HG02678 (cell line): ENCODE measurements at regions not wholly inside any gene's neighbourhood (a gene's known extent, or its start where the extent isn't known, plus 50 kb on each side); places are given as distances from the start of the nearest gene placed in this dataset.

Experiments used
- ATAC-seq: cut with Tn5 transposase; IDR thresholded peaks from one replicate; pipeline ENCODE4 v1.9.1; 2021; ENCODE audit warnings: mild to moderate bottlenecking, moderate library complexity; ENCODE audit not compliant: unreplicated experiment

DNA sequence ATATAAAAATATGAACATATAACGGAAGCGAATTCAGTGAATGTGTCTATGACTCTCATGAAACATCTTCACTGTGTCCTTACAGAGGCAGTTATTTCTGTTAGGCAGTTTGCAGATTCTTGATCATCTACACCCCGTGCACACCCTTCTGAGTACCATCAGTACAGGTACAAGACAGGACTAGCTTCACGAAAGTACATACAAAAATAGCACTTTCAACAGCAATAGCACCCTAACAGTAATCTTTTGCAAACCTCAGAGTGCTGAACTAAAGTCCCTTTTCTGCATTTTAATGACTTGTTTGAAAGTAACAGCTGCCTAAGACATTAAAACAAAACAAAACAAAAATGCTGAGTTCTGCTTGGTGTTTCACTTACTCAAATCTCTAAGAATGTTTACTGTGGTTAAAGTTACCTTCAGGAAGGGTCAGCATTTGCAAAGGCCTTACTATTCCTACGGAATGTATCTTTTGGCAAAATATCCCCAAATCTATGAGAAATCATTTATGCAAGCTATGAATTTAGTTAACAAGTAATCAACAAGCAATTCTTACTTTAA lies 104.1 kb downstream of the CNTN3 start:
- ATAC-seq, result no peak

DNA sequence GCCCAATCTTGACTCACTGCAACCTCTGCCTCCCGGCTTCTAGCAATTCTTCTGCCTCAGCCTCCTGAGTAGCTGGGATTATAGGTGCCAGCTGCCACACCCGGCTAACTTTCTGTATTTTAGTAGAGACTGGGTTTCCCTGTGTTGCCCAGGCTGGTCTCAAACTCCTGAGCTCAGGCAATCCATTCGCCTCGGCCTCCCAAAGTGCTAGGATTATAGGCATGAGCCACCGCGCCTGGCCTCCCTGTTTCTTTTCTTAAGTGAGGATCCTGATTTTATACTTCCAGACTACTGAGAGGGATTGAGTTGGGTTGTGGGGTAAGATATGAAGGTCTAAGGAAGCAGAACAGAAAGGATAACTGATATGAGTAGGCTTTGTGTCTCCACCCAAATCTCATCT lies 106.8 kb downstream of the CNTN3 start:
- no peak for ATAC-seq

DNA sequence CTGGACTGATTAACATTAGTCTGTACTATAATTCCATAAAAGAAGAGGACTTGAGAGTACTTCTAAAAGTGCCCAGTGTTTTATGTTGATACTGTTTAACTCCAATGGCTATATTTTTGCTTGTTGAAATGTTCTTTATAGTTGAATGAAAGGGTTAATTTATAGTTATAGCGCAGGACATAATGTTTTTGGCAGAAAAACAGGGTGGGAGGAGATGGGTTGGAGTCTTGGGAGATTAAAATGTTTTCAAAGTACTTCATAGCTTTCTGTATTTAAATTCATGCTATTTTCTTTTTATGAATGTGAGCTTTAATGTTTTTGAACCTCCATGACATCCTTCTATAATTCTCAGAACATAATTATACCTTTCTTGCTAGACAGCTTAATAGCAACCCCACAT lies 108.2 kb downstream of the CNTN3 start:
- ATAC-seq, result no peak

DNA sequence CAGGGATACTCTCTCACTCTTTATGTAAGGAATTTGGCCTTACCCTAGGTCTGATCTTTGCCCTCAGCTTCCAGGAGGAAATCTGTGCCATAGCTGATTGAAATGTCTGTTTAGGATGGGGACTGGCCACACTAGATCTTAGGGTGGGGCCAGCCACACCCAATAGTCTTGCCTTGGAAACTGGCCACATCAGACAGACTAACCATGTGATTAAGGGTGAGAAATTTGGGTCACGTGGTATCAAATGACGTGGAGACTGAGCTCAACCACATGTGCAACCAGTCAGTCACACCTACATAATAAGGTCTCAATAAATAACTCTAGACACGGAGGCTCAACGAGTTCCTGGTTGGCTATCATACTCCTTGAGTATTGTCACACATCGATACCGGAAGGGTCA lies 113.5 kb downstream of the CNTN3 start:
- no peak for ATAC-seq

DNA sequence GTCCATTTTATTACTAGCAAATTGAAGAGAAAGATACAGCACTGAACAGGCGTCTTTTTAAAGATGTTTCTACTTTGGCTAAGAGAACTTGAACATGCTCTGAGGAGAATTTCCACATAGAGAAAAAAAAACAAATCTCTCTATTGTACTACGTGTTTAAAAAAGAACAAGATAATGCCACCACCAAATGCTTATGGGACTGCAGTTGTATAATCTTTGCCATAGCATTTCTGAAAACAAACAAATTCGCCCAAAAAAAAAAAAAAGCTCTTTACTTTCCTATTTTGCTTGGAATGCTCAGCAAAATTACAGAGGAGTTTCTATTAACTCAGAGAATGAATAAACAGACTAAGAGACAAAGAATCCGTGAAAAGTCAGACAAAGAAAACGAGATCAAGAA lies 114.2 kb downstream of the CNTN3 start:
- no peak for ATAC-seq

DNA sequence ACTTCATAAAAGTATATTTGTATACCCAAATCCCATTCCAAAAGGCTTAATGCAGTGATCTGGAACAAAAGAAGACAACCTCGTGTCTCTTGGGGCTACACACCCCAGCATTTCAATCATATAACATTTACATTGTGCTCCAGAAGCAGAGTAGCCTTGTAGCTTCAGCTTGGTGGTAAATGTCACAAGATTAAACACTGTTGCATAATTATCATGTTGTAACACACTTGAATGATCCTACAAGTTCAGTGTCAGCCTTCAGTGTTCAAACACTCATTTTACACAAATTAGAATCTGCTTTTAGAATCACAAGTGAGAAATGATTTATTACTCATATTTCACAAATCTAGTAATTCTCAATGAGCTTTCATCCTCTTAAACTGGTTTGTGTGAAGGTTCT lies 122.6 kb downstream of the CNTN3 start:
- no peak for ATAC-seq

DNA sequence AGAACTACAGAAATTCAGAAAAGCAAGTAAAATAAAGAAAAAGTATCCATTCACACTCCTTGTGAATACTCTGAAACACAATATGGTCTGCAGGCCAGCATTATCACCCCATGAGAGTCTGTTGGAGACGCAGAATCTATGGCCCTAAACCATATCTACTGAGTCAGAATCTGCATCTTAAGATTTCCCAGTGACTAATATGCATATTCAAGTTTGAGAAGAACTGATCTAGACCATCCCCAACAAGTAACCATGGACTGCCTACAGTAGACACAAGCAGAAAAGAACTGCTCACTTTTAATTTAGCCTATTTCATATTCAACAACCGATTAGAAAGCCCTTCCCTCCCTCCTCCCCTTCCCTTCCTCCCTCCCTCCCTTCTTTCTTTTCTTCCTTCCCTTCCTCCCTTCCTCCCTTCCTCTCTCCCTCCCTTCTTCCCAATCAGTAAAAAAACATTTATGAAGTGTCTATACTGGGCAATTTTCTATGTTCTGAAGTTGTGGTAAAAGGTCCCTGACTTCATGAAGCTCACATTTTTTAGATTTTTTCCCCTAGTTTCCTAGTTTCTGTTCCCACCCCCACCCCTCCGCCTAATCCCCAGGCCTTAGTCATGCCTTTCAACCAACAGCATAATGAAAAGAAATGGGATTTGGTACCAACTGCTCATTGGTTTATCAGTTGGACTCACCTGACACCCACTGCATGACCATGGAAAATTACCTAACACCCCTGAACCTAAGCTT lies 125.2 kb downstream of the CNTN3 start:
- ATAC-seq, result no peak

DNA sequence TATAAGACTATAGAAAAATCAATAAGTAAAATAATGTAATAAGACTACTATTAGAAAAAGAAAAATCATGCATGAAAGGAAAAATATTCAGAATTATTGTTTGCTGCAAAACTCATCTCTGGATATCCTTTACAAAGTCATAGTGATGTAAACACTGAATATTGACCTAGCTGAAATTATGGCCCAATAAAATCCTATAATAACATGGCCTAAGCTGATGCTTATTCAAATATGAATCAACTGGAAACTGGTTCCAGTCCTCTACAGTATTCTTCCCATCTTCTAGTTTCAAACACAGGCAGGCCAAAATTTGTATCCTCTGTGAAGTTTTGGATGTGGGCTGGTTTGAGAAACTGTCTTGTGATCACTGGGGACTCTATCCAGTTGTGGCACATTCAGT lies 134.5 kb downstream of the CNTN3 start:
- ATAC-seq, result no peak

DNA sequence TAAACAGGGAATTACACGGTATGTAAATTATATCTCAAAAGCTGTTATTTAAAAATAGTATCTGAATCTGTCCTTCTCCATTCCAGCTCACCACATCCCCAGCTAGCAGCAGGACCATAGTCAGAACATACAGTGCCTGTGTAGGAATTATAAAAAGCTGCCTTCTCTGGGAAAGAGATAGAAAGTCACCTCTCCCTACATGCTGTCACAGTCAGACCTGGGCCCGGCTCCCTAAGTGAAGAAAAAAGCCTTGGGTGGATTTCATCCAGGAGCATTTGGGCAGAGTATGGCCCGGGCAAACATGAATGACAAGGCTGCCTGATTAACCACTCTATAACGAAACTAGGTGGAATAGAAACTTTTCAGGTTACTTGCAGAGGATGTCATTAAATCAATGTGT lies 144.1 kb downstream of the CNTN3 start:
- ATAC-seq, result no peak

DNA sequence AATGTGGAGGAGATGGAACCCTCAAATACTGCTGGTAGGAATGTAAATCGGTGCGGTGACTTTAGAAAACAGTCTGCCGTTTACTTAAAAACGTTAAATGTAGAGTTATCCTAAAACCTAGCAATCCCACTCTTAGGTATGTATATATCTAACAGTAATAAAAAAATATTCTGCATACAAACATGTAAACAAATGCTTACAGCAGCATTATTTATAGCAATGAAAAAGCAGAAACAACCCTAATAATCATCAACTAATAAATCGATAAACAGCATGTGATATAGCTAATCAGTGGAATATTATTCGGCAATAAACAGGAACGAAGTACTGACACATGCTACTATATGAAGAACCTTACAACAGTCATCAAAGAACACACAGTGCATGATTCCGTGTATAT lies 144.7 kb downstream of the CNTN3 start:
- ATAC-seq, result no peak

DNA sequence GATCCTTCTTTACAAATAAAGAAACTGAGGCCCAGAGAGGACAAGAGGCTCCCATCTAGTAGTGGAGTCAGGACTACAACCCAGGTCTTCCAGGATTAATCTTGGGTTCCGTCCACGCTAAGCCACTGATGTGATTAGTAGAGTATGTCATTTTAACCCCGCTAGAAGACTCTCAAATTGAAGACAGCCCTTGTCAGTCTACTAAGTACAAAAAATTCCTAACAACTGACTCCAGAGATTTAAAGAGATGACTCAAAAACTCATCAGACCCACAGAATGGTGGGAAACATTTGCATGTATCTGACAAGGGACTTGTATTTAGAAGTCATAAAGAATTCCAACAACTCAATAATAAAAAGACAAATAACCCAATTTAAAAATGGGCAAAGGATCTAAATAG lies 145.3 kb downstream of the CNTN3 start:
- ATAC-seq, result no peak

DNA sequence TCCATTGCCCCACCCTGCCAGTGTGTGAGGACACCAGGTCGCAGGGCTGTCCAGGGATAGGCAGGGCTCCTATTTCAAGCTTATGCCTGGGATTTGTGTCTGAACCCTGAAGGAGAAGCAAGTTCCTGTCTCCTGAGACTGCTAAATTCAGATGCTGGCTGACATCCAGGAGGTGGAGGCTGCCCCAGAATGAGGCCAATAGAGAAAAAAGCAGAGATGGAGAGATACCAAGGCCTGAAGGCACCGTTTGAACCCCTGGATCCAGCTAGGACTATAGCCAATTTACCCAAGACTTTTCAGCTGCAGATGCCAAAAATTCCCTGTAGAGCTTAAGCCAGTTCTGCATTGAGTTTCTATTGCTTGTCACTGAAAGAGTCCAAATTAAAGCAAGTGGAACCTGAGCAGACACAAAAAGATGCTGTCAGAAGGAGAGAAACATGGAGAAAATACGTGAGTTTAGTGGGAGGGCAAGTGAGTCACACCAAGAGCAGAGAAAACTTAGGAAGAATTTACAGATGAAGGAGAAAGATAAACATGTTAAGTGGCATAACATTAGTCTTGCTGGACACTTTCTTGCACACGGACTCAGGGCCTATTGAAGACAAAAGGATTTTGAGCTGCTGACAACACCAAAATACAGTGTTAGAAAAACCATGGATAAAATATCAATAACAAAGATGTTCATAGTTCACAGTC lies 148.6 kb downstream of the CNTN3 start:
- no peak for ATAC-seq

DNA sequence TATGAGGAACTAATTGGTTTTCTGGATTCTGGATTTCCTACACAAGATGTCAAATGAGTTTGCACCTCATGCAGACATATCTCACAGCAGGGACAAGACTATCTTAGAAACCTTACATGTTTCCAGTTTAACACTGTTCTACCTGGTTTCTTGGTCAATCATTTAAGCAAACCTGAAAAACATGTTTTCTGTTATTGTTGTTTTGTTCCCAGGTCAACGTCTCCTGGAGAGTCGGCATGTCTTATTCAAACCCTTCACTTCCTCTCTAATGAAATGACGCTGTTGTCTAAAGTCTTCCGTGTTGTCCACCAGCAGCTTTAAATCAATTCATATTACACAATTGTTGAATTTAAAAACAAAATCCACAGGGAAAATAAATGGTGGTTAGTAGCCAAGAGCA lies 150.9 kb downstream of the CNTN3 start:
- no peak for ATAC-seq

DNA sequence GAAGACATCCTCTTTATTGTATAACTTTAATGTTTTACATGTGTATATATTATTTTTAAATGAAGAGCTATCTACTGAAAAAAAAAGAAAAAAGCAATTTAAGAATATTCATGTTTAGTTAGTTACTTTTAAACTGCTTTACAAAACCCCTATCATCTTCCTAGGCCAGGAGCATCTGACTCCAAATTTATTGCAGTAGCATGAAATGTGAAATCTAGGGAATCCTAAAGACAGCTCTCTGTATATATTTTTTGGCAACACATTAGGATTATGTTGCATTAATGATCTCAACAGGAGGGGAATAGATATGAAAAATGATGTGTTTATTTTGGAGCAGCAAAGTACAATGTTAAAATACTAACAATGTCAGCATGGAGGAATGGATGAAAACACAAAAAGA lies 158.3 kb downstream of the CNTN3 start:
- ATAC-seq, result no peak

DNA sequence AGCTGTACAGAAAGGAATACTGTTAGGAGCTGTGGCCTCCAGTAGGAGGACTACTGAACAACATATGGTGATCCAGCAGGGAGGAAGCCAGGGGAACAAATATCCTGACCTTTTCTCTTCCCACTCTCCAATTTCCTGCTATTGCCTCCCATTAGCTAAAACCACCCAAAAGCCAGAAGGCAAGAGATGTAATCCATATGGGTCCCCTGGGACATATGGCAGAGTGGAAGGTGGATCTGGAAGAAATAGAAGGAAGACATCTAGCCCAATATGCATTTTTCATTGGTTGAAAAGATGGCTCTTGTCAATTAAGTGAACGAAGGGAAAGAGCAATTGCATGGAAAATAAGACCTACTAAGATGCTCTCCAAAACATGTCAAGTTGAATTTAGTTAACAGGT lies 167.2 kb downstream of the CNTN3 start:
- ATAC-seq, result no peak

DNA sequence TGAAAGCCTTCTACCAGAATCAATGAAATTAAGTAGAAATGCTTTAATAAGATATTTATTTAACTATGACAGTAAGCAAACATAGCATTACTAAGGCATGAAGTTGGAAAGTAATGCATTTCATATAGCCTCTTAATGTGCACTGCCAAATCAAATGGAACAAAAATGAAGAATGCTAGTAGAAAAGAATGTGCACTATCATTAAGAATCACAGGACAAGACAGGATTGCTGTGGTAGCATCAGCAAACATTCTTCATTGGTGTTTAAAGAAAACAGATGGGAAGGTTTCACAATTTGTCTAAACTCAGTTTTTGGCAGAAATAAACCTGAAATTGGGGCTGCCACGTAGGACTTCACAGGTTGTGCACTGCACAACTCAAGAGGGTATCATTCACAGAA lies 168.9 kb downstream of the CNTN3 start:
- ATAC-seq, result no peak

DNA sequence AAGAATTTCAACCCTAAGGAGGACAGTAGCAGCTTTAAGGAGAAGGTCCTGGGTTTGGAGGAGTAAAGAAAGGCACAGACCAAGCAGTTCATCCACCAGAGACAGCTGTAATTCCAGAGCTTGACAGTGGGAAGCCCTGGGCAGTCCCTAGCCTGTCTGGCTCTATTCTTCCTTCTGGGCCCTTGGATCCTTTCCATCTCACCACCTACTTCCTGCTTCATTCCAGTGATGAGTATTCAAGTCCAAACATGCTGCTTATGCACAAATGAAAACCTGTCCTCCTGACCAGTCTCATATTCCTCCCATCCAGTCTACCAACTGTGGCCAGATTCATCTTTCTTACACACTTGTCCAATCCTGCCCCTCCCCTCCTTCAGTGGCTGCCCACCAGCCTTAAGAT lies 171.4 kb downstream of the CNTN3 start:
- ATAC-seq, result no peak

DNA sequence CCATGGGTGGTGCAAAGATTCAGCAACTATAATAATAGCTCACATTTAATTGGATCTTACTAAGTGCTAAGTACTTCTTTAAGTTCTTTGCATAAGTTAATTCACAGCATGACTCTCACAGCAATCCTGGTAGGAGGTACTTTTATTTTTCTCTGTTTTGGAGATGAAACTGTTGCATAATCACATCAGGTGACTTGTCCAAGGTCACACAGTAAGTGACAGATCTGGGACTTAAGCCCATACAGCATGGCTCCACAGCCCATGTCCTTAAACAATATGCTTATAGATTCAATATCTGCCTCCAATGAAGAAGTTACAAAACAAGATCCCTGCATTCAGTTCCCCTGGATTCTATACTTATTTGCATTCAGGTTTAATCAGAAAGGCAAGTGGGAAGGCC lies 171.8 kb downstream of the CNTN3 start:
- ATAC-seq, result no peak

DNA sequence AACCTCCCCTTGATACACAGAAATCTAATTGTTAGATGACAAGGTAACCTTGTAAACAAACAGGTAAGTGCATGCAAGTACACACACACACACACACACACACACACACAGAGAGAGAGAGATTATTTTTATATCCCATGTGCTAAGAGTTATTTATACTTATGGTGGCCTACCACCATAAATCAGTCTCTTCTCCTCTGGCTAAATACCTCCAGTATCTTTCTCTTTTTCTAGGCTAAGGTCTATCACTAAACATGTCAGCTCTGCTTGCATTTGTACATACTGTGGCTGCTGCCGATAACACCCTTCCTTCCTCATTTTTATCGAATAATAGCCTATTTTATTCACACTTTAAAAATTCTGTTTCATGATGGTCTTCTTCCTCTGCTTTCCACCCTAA lies 172.4 kb downstream of the CNTN3 start:
- no peak for ATAC-seq

DNA sequence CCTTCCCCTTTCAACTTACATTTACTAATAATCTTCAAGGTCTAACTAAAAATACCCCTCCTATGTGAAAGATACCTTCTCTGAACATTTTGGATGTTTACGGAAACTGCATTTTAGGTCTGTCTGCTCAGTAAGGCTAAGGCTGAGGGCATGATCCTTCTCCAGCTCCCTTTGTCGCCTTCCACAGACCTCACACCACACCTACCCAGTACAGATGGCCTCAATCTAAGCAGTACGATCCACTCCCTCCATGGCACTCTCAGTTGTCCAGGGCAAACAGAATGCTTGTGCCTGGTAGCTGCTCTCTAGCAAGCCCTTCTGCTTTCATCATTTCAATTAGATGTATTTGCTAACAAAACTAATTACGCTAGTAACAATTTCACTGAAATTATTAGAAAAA lies 178.3 kb downstream of the CNTN3 start:
- no peak for ATAC-seq

DNA sequence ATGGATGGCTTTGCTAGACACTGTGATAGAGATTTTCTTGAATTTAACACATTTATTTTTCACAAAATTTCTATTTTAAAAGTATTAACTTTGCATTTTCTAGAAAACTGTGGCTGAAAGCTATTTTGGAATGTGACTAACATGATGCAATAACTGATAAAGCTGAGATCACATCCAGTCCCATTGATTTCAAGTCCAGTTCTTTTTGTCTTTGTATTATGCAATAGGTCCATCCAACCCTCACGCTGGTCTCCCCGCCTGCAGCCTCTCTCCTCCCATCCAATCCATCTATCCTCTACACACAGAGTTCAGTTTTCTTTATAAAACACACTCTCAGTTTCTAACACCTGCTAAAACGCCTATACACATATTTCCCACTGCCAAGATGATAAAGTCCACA lies 178.8 kb downstream of the CNTN3 start:
- no peak for ATAC-seq

DNA sequence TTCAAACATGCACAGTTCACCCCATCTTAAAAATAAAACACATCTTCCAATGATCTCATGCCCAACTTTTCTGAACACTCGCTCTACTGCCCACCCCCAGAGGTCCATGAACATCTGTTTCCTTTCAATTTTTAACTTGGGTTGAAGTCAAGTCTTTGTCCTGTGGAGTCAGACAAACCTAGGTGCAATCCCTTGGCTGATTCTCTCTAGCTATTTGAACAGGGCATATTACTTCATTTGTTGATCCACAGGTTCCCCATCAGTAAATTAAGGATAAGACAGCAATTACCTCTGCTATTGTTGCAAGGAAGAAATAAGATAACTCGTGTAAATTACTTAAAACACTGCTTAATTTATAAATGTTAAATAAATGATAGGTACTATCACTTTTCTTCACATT lies 180.1 kb downstream of the CNTN3 start:
- no peak for ATAC-seq

DNA sequence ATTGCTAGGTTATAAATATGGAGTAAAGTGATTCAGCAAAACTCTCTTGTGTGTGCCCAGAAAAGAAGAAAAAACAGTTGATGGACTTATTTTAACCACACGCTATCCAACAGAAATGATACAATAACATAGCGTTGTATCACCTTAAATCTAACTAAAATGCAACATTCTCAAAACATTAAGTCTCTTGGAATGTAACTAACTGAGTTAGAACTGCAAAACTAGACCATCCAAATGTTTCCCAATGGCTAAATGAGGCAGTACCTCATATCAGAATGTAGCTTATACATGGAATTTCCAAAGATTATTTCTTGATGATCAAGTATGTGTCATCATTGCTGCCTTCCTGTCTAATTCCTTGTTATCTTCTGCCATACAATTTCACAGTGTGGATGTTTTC lies 187.9 kb downstream of the CNTN3 start:
- no peak for ATAC-seq
